NCI-H1092 (cell line): ENCODE measurements at regions not wholly inside any gene's neighbourhood (a gene's known extent, or its start where the extent isn't known, plus 50 kb on each side); places are given as distances from the start of the nearest gene placed in this dataset.
"Not testable (repeated sequence)": the region's sequence is repeated elsewhere in the genome, so short reads cannot be mapped to it uniquely, and the experiment has no call there.

Experiments used
- DNase-seq: peaks from one replicate; lab custom pipeline; 2025; lab: John Stamatoyannopoulos, UW

- no peak for DNase-seq
Measured at GRCh38 chr14:87049950-87050349, 943.0 kb downstream of the GALC start.

GRCh38 chr14:87046960-87047359 lies 946.0 kb downstream of the GALC start:
- no peak for DNase-seq

GRCh38 chr14:87045956-87046355 lies 947.0 kb downstream of the GALC start:
- DNase-seq = no peak

GRCh38 chr14:87045246-87045645 lies 947.7 kb downstream of the GALC start:
- DNase-seq = no peak

GRCh38 chr14:87044807-87045206 lies 948.2 kb downstream of the GALC start:
- no peak for DNase-seq

- no peak for DNase-seq
Measured at GRCh38 chr14:87043667-87044200, 949.2 kb downstream of the GALC start.

GRCh38 chr14:87042354-87042753 lies 950.6 kb downstream of the GALC start:
- no peak for DNase-seq

GRCh38 chr14:87041290-87042020 lies 951.5 kb downstream of the GALC start:
- no peak for DNase-seq

GRCh38 chr14:87034680-87035079 lies 958.3 kb downstream of the GALC start:
- DNase-seq = no peak

- DNase-seq = no peak
Measured at GRCh38 chr14:87030197-87030596, 962.8 kb downstream of the GALC start.

- DNase-seq = not testable (repeated sequence)
Measured at GRCh38 chr14:87020106-87020505, 972.9 kb downstream of the GALC start.

GRCh38 chr14:87018294-87018693 lies 974.7 kb downstream of the GALC start:
- no peak for DNase-seq

- DNase-seq = no peak
Measured at GRCh38 chr14:87017335-87017734, 975.6 kb downstream of the GALC start.

- DNase-seq = no peak
Measured at GRCh38 chr14:87014856-87015255, 978.1 kb downstream of the GALC start.

- no peak for DNase-seq
Measured at GRCh38 chr14:87013583-87013982, 979.4 kb downstream of the GALC start.

- DNase-seq = no peak
Measured at GRCh38 chr14:87008965-87009364, 984.0 kb downstream of the GALC start.

GRCh38 chr14:87005280-87005679 lies 987.7 kb downstream of the GALC start:
- DNase-seq = no peak

- DNase-seq = no peak
Measured at GRCh38 chr14:87002776-87003175, 990.2 kb downstream of the GALC start.

- DNase-seq = no peak
Measured at GRCh38 chr14:87001333-87001732, 991.6 kb downstream of the GALC start.

GRCh38 chr14:87000081-87000480 lies 992.9 kb downstream of the GALC start:
- DNase-seq = no peak

- no peak for DNase-seq
Measured at GRCh38 chr14:86999036-86999435, 993.9 kb downstream of the GALC start.

- DNase-seq = no peak
Measured at GRCh38 chr14:86997271-86997670, 995.7 kb downstream of the GALC start.

- no peak for DNase-seq
Measured at GRCh38 chr14:86990396-86990795, 1002.6 kb downstream of the GALC start.

- no peak for DNase-seq
Measured at GRCh38 chr14:86989285-86989684, 1003.7 kb downstream of the GALC start.
